Kidney glomerular epithelial cell (primary cell): ENCODE measurements at regions not wholly inside any gene's neighbourhood (a gene's known extent, or its start where the extent isn't known, plus 50 kb on each side); places are given as distances from the start of the nearest gene placed in this dataset.

Experiments used
- DNase-seq: peaks from one replicate; lab custom pipeline; 2025; lab: John Stamatoyannopoulos, UW

DNA sequence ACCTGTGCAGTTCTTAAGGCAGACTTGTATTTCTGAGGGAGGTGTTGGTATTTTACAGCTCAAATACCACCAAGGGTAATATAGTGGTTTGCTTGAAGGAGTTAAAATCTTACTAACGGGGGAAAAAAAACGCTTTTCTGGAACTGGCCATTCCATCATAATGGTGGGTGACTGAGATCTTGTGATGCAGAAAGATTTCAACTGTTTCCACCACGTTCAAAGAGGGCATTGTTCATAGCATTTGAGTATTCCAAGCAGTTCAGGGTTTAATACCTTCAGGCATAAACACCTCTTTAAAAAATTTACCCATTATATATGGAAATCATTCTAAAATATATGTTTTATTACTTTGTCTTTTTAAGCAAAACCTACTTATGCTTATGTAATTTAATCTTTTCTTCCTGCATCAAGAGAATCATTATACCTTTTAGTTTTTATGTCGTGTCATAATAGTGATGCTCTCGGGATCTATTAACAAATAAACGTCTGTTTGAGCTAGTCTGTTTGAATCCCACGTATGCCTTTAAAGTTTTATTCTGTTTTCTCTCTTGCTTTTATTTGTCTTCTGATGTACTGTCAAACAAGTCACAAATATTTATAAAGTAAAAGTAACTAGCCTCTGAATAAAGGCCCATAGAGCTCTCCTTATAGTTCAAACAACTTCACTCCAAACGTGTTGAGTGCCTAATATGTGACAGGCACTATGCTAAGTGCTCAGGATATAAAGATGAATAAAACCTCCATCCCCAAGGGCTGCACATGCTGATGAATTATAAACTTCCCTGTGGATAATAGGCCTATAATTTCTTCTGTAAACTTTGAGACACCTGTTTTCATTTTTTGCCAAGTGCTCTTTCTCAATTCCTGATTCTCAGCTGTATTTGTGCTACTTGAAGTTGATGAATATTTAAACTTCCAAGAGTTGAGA is 298.8 kb upstream of the FERMT1 start:
- no peak for DNase-seq

DNA sequence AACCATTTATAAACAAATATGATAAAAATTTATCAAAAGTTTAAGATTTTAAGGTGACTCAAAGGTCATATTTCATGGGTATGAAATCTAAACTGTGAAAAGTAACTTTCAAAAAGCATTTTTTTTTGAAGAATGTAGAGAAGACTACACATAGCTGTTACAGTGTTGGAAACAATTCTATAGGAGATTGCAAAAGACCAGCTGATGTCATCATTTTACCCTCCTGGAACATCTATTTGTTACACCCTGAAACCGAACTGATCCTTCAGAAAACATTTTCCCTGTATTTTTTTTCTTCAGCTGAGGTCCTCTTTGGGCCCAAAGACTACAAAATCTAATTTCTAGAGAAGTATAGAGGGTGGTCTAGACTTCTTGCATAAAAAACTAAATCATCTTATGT is 297.5 kb upstream of the FERMT1 start:
- DNase-seq = no peak

- DNase-seq = no peak
These were observed 295.9 kb upstream of the FERMT1 start for GRCh38 chr20:6418732-6419131.

DNA sequence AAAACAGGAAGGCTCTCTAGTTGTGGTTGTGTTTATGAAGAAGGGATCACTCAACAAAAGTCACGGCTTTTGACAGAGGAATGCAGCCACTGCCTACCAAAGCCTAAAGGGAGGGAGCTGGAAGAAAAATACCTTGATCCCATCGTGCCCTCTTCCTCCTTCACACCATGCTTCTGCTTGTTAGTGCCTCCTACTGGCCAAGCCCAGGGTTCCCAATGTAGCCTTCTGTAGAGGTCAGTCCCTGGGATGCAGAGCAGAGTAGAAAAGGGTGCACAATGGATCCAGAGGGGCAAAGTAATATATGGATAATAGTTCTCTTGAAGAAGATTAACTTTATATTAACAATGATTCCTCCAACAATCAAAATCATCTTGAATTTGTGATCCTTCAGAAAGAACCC is 293.5 kb upstream of the FERMT1 start:
- DNase-seq = no peak

GRCh38 chr20:6411651-6412050 is 288.8 kb upstream of the FERMT1 start:
- no peak for DNase-seq

- DNase-seq = no peak
These were observed 287.9 kb upstream of the FERMT1 start for GRCh38 chr20:6410721-6411120.

DNA sequence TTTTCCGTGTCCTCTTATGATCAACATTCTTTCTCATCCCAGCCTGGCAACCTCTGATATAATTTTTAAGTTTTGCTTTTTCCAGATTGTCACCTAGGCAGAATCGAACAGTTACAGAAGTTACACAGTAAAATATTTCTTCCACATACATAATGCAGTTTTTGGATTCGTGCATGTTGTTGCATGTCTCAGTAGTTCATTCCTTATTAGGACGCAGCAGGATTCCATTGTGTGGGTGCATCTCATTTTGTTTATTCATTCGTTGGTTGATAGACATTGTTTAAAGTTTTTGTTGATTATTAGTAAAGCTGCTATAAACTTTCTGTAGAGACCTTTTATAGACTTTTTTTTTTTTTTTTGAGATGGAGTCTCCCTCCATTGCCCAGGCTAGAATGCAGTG is 284.3 kb upstream of the FERMT1 start:
- no peak for DNase-seq

- DNase-seq = no peak
These were observed 279.2 kb upstream of the FERMT1 start for GRCh38 chr20:6401893-6402557.

DNA sequence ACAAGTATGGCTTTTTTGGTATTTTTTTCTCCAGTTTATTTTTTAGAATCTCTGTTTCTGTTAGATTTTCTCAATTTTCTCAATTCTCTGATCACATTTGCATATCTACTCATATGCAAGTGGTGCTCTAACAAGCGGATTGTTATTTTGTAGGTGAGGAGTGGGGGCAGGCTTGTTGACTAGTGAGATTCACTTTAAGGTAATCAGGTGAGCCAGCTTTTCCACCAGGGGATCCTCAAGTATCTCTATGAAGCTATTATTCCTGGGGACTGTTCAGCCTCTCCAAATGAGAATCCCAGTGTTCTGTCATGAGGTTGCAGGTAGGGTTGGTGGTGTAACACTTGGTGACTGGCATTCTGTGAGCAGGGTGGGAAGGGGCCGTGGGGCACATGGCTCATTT is 274.3 kb upstream of the FERMT1 start:
- no peak for DNase-seq

DNA sequence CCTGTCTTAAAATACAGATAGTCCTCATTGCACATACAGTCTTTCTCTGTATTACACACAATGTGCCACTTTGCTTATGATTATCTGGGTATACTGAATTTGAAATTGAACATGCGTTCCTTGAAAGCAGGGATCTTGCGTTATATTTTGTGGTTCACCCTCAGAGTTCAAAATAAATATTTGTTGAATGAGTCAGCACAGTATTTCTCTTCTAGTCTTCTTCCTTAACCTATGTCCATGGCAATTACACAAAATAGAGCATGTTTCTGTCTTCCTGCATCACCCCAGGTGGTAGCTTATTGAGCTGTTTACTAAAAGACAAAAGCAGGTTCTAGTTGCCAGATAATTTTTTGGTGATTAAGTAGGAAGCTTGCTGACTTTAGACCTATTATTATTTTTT is 272.9 kb upstream of the FERMT1 start:
- DNase-seq = peak; percentile 80

DNA sequence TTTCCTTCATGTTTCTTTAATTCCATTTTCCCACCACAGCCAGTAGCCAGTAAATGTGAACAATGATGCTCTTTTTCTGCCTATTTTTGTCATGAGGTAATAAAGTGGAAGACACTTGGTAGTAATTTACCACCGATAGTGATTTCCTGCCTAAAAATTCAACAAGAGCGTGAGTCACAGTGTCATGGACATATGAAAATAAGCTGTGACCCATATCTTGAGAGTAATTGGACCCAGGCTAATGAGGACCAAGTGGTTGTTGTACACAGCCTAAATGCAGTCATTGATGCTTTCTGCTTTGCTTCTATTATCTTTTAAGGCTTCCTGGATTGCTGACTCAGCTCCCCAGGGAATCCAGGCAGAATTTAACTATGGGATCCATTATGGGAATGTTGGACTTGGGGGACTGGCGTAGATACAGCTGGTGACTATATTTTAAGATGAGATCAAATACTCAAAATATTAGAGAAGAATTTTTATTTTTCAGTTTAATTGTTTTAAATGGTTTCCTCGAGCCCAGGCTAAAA is 265.9 kb upstream of the FERMT1 start:
- DNase-seq = no peak

DNA sequence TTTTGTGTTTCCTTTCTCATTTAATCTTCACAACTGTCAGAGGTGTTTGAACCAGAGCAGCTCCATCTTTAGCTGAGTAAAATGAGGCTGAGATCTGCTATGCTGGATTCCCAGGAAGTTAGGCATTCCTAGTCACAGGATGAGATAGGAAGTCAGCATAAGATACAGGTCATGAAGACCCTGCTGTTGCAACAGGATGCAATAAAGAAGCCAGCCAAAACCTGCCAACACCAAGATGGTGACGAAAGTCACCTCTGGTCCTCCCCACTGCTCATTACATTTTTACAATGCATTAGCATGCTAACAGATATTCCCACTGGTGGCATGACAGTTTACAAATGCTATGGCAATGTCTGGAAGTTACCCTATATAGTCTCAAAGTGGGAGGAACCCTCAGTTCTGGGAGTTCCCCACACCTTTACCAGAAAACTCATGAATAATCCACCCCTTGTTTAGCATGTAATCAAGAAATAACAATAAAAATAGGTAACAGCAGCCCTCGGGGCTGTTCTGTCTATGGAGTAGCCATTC is 262.2 kb upstream of the FERMT1 start:
- DNase-seq = no peak

DNA sequence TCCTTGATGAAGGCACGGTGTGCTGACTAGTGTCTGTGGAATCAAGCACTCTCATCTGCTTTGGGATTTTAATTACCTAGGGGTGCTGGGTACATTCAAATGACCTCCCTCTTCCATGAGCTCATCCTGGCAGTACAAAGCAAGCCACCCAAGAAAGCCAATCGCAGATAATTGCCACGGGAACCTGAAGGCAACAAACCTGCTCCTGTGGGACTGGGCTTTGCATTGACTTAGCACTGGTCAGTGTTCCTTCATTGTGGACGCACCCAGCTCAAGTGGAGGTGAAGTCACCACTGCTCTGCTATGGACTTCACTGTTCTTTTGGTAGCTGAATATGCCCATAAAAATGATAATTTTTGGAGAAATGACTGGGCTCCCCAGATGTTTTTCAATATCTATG is 261.6 kb upstream of the FERMT1 start:
- DNase-seq = no peak

DNA sequence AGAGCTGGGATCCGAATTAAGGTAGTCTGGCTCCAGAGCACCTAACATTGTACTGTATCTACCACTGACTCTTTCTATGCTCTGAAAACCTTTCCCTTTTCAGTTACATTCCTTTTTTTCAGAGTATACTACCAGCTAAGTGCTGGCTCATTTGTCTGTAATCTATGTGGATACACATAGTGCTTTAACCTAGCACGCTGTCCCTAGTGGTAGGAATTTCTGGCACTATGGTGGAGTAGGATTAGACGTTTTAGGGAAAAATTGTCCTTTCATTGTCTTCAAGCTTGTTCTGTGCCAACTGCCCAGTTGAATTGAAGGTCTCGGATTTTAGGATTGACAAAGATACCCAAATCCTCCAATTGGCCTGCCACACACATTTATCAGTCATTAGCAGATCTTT is 259.1 kb upstream of the FERMT1 start:
- DNase-seq = no peak

- DNase-seq = no peak
These were observed 239.4 kb upstream of the FERMT1 start for GRCh38 chr20:6362245-6362644.

GRCh38 chr20:6360766-6361165 is 237.9 kb upstream of the FERMT1 start:
- DNase-seq = no peak

GRCh38 chr20:6355754-6356451 is 233.1 kb upstream of the FERMT1 start:
- DNase-seq = no peak

- DNase-seq = no peak
These were observed 226.1 kb upstream of the FERMT1 start for GRCh38 chr20:6348908-6349307.

DNA sequence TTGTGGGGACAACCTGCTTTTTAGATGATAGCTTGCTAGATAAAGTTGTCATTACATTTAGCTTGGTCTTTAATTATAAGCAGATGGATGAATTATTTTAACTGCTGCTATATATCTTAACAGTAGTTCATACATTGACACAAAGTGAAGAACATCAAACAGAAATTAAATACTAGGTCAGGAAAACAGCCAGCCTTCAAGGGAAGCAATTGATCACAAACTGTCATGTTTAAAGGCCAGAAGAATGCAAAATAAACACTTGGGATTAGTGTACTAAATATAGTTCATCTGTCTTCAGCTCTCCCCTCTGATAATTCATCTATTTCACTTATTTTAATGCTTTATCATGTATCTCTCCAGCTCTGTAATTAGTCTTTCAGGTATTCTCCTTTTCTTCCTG is 225.1 kb upstream of the FERMT1 start:
- DNase-seq = no peak

GRCh38 chr20:6341491-6341890 is 218.7 kb upstream of the FERMT1 start:
- DNase-seq = no peak

GRCh38 chr20:6339176-6339575 is 216.3 kb upstream of the FERMT1 start:
- DNase-seq = no peak

DNA sequence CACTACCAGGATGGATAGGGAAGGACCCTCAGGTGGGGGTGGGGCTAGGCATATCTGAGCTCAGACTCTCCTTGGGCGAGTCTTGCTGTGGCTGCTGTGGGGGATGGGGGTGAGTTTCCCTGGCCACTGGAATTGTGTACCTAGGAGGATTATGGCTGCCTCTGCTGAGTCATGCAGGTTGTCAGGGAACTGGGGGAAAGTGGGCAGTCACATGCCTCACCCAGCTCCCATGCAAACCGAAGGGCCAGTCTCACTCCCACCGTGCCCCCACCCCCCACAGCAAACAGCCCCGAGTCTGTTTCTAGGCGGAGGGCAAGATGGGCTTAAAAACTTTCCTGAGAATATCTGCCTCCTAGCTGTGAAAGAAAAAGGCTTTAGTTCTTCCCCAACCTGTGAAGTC is 210.3 kb upstream of the FERMT1 start:
- DNase-seq = no peak
